SJCRH30 (cell line): ENCODE measurements at regions not wholly inside any gene's neighbourhood (a gene's known extent, or its start where the extent isn't known, plus 50 kb on each side); places are given as distances from the start of the nearest gene placed in this dataset.
A peak's percentile ranks its signal among the peaks of the same experiment; 100 is the strongest.
"Not testable (repeated sequence)": the region's sequence is repeated elsewhere in the genome, so short reads cannot be mapped to it uniquely, and the experiment has no call there.

ENCODE experiments used
- DNase-seq, 2 experiments: peaks; one replicate each; pipeline ENCODE4 v3.0.0-alpha.2; 2015 to 2020
- H3K27ac ChIP-seq: fragments of 250-450 bp; sonication (Bioruptor Pico); 2 replicates; pipeline ENCODE4 v1.5.1; 2020; ENCODE audit warnings: mild to moderate bottlenecking, moderate library complexity
- H3K27me3 ChIP-seq: fragments of 250-450 bp; sonication (Bioruptor Pico); 2 replicates; pipeline ENCODE4 v1.5.1; 2020; ENCODE audit warnings: mild to moderate bottlenecking, moderate library complexity
- H3K36me3 ChIP-seq: fragments of 250-450 bp; sonication (Bioruptor Pico); 2 replicates; pipeline ENCODE4 v1.5.1; 2020; ENCODE audit warnings: mild to moderate bottlenecking, moderate library complexity
- H3K4me1 ChIP-seq: fragments of 250-450 bp; sonication (Bioruptor Pico); 2 replicates; pipeline ENCODE4 v1.5.1; 2020; ENCODE audit warnings: mild to moderate bottlenecking, moderate library complexity
- H3K4me3 ChIP-seq: fragments of 250-450 bp; sonication (Bioruptor Pico); 2 replicates; pipeline ENCODE4 v1.5.1; 2020; ENCODE audit warnings: mild to moderate bottlenecking, moderate library complexity
- H3K9me3 ChIP-seq: fragments of 250-450 bp; sonication (Bioruptor Pico); replicated peaks from 2 replicates; pipeline ENCODE4 v1.5.1; 2020; ENCODE audit warnings: mild to moderate bottlenecking, moderate library complexity

- Histone ChIP-seq H3K4me1 (no peaks in the 10 kb centered on the region), H3K36me3 (no peaks in the 10 kb centered on the region), H3K27ac (no peak overlapping the region), H3K4me3 (no peak overlapping the region), H3K27me3 (no peaks in the 10 kb centered on the region), H3K9me3 (no peaks in the 10 kb centered on the region; the same call in 1 of the 2 replicates)
- DNase-seq: no peak
Measured at GRCh38 chr7:15813448-15813847, 127.0 kb upstream of the MEOX2 start.

- not testable (repeated sequence) for H3K9me3 ChIP-seq, H3K27ac ChIP-seq, H3K27me3 ChIP-seq, H3K4me3 ChIP-seq, H3K36me3 ChIP-seq, DNase-seq
- H3K4me1 ChIP-seq: peaks cover 13% of the 10 kb centered on the region
Measured at GRCh38 chr7:15810383-15810782, 123.9 kb upstream of the MEOX2 start.

- H3K4me1 ChIP-seq: peaks cover 13% of the 10 kb centered on the region
- not testable (repeated sequence) for H3K9me3 ChIP-seq, H3K4me3 ChIP-seq, H3K27me3 ChIP-seq, DNase-seq, H3K27ac ChIP-seq, H3K36me3 ChIP-seq
Measured at GRCh38 chr7:15809936-15810335, 123.5 kb upstream of the MEOX2 start.

- no peak overlapping the region for H3K27ac ChIP-seq
- no peak overlapping the region for H3K4me3 ChIP-seq
- no peaks in the 10 kb centered on the region for H3K27me3 ChIP-seq
- DNase-seq: peak; percentile 27 to 63
- no peaks in the 10 kb centered on the region for H3K36me3 ChIP-seq
- H3K9me3 ChIP-seq: no peaks in the 10 kb centered on the region
- H3K4me1 ChIP-seq: peaks cover 13% of the 10 kb centered on the region
Measured at GRCh38 chr7:15805891-15806290, 119.4 kb upstream of the MEOX2 start.

DNA sequence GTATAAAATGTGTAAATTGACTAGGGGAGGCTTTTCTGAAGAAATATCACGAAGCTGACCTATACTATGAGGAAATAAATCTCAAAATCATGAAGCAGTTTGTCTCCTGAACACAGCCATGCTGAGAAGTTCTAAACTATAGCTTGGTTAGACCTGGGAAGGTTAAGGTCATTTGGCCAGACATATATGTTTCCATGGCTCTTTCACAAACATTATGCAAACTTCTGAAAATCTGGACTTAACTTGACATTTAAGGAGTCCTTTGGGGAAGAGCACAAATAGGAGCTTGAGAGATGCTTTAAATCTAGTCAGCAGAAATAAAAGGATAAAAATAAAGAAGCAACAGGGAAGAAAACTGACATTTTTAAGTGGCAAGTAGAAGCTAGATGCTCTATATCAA is 115.9 kb upstream of the MEOX2 start:
- no peak for DNase-seq

DNA sequence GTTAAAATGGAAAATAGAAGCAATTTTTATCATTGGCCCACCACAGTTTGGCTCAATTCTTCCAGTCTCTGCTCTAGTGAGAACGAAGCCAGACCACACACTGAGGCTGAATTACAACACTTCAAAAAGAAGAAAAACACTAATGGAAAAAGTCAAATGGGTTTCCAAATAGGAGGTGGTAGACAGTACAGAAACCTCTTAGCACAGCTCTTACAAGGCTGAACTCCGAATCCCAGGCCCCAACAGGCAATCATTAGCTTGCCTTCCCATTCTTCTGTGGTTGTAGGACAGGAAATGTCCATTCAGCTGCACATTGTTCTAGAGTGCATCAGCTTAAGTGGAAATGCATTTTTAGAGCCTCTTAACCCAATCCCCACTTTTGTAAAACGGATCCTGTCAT is 115.1 kb upstream of the MEOX2 start:
- H3K27me3 ChIP-seq: no peaks in the 10 kb centered on the region
- no peak overlapping the region for H3K4me3 ChIP-seq
- no peaks in the 10 kb centered on the region for H3K36me3 ChIP-seq
- peak in 1 of 2 experiments; percentile 20 for DNase-seq
- H3K27ac ChIP-seq: no peak overlapping the region
- H3K4me1 ChIP-seq: peaks cover 9% of the 10 kb centered on the region
- H3K9me3 ChIP-seq: no peaks in the 10 kb centered on the region

More for the DNA sequence above, 115.9 kb upstream of the MEOX2 start:
- Histone ChIP-seq H3K4me1 (peaks cover 13% of the 10 kb centered on the region), H3K36me3 (no peaks in the 10 kb centered on the region), H3K27me3 (no peaks in the 10 kb centered on the region), H3K4me3 (no peak overlapping the region), H3K9me3 (no peaks in the 10 kb centered on the region), H3K27ac (no peak overlapping the region)

DNA sequence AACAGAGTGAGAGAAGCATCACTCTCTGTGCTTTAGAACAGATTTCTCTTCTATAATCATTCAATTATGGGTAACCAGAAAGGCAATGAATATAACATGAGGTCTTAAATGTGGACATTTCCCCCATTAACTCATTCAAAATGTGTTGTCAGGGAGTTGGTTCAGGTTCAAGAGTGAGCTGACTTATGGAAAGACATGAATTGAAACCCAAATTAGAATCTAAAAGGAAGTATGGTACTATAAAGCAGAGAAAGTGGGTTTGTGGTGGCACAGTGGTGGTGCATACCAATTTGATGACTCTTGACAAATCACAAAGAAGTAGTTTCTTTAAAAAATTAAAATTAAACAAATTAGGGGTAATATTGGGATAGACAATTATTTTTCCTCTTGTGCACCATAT is 114.6 kb upstream of the MEOX2 start:
- Histone ChIP-seq H3K27ac (no peak overlapping the region), H3K4me3 (no peak overlapping the region), H3K36me3 (no peaks in the 10 kb centered on the region), H3K4me1 (peaks cover 5% of the 10 kb centered on the region), H3K27me3 (no peaks in the 10 kb centered on the region), H3K9me3 (no peaks in the 10 kb centered on the region)
- DNase-seq: no peak

- Histone ChIP-seq H3K4me3 (no peak overlapping the region), H3K27me3 (no peaks in the 10 kb centered on the region), H3K27ac (no peak overlapping the region), H3K36me3 (no peaks in the 10 kb centered on the region), H3K4me1 (no peaks in the 10 kb centered on the region; the same call in 1 of the 2 replicates), H3K9me3 (no peaks in the 10 kb centered on the region)
- DNase-seq: no peak
Measured at GRCh38 chr7:15798081-15798480, 111.6 kb upstream of the MEOX2 start.

DNA sequence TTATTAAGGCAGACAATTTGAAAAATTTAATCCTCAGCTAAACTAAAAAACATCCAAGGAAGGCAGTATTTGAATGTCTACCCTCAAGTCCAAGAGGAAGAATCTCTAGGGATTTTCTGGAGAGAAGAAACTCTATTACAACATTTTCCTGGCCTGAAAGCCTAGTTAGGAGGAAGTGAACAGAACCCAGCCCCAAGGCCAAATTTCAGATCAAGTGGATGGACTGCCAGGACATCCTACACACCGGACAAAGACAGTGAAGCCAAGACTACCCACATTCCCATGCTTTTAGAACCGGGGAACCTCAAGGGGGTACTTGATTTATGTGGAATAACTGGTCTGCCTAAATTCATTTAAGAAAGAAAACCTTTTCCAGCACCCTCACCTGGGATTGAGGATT is 108.9 kb upstream of the MEOX2 start:
- Histone ChIP-seq H3K9me3 (no peaks in the 10 kb centered on the region), H3K4me1 (no peaks in the 10 kb centered on the region), H3K4me3 (no peak overlapping the region), H3K27ac (no peak overlapping the region), H3K36me3 (no peaks in the 10 kb centered on the region), H3K27me3 (no peaks in the 10 kb centered on the region)
- no peak for DNase-seq

DNA sequence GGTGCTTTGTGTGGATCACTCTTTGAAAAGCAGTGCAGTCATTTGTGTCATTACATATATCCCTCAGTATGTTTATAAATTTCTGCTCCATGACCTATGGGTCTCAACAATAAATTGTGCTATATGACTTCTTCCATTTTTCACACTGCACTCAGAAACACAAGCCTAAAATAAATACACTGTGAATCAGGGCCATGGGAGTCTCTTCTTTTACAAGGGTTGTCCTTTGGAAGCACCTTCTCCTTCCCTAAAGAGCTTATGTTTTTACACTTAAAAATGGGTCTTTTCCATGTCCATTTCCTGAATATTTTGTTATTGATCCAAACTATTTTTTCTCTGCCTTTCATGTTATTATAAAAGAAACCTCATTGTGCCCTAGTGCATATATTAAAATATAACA is 108.3 kb upstream of the MEOX2 start:
- no peaks in the 10 kb centered on the region for H3K36me3 ChIP-seq
- no peak overlapping the region for H3K4me3 ChIP-seq
- no peaks in the 10 kb centered on the region for H3K4me1 ChIP-seq
- H3K27ac ChIP-seq: no peak overlapping the region
- no peaks in the 10 kb centered on the region for H3K9me3 ChIP-seq
- H3K27me3 ChIP-seq: no peaks in the 10 kb centered on the region
- no peak for DNase-seq

- H3K27ac ChIP-seq: no peak overlapping the region
- H3K36me3 ChIP-seq: no peaks in the 10 kb centered on the region
- H3K27me3 ChIP-seq: no peaks in the 10 kb centered on the region
- no peak for DNase-seq
- no peaks in the 10 kb centered on the region for H3K9me3 ChIP-seq
- 0 out of 2 replicates have a peak, but pooled peaks cover 3% of the 10 kb centered on the region for H3K4me1 ChIP-seq
- H3K4me3 ChIP-seq: no peak overlapping the region
Measured at GRCh38 chr7:15784694-15785030, 98.2 kb upstream of the MEOX2 start.

DNA sequence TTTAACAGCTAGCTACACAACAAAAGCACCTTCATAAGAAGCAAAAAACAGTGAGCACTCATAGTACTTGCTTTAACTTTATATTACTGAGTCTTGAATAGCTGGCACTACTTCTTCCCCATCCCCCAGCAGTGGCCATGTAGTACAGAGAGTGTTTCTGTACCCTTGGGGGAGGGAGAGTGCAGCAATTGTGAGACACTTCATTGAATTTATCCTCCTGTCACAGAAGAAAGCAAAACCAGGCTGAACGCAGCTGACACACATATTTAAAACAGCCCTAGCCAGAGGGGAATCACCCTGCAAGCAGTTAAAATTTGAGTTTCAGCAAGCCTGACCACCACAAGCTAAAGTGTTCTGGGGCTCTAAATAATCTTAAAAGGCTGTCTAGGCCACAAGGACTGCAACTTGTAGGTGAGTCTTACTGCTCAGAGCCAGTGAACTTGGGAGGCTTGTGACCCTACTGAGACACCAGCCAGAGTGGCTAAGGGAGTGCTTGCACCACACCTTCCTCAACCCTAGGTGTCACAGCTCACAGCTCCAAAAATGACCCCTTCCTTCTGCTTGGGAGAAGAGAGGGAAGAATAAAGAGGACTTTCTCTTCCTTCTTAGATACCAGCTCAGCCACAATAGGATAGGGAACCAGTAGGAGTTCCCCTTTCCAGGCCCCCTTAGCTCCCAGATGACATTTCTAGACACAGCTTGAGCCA is 97.7 kb upstream of the MEOX2 start:
- Histone ChIP-seq H3K4me1 (0 out of 2 replicates have a peak, but pooled peaks cover 3% of the 10 kb centered on the region), H3K4me3 (no peak overlapping the region), H3K9me3 (no peaks in the 10 kb centered on the region), H3K36me3 (no peaks in the 10 kb centered on the region), H3K27ac (no peak overlapping the region), H3K27me3 (no peaks in the 10 kb centered on the region)
- no peak for DNase-seq

DNA sequence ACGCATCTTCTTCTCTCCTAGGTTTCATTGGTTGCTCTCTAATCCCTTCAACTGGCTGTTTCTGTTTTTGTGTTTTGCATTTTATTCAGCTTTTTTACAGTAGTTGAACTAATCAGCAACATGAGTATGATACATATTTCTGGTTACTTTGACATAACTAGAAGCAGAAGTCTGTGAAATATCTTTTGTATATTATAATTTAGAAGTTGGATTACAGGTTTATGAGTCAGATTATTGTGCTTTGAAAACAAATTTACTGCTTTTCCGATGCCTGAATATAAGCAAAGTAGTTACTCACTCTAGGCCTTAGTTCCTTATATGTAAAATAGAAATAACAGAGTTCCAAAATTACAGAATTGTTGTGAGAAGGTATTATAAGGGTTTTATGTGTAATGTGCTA is 96.2 kb upstream of the MEOX2 start:
- DNase-seq: no peak

GRCh38 chr7:15781944-15782343 is 95.5 kb upstream of the MEOX2 start:
- no peaks in the 10 kb centered on the region for H3K36me3 ChIP-seq
- DNase-seq: no peak
- H3K4me1 ChIP-seq: 0 out of 2 replicates have a peak, but pooled peaks cover 3% of the 10 kb centered on the region
- H3K27me3 ChIP-seq: no peaks in the 10 kb centered on the region
- H3K9me3 ChIP-seq: no peaks in the 10 kb centered on the region
- no peak overlapping the region for H3K4me3 ChIP-seq
- no peak overlapping the region for H3K27ac ChIP-seq

More for the DNA sequence above, 96.2 kb upstream of the MEOX2 start:
- H3K27me3 ChIP-seq: no peaks in the 10 kb centered on the region
- no peak overlapping the region for H3K4me3 ChIP-seq
- no peak overlapping the region for H3K27ac ChIP-seq
- no peaks in the 10 kb centered on the region for H3K9me3 ChIP-seq
- H3K36me3 ChIP-seq: no peaks in the 10 kb centered on the region
- 0 out of 2 replicates have a peak, but pooled peaks cover 3% of the 10 kb centered on the region for H3K4me1 ChIP-seq

DNA sequence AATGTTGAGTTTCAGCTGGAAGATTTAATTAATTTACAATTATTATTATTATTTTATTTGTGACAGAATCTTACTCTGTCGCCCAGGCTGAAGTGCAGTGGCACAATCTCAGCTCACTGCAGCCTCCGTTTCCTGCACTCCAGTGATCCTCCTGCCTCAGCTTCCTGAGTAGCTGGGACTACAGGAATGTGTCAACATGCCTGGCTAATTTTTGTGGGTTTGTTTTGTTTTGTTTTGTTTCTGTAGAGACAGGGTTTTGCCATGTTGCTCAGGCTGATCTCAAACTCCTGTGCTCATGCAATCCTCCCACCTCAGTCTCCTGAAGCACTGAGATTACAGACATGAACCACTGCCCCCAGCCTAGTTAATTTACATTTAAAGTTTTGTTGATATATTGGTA is 93.8 kb upstream of the MEOX2 start:
- H3K4me1 ChIP-seq: 0 out of 2 replicates have a peak, but pooled peaks cover 3% of the 10 kb centered on the region
- no peaks in the 10 kb centered on the region for H3K27me3 ChIP-seq
- peak; percentile 10 to 20 for DNase-seq
- no peak overlapping the region for H3K4me3 ChIP-seq
- H3K27ac ChIP-seq: no peak overlapping the region
- H3K9me3 ChIP-seq: no peaks in the 10 kb centered on the region
- no peaks in the 10 kb centered on the region for H3K36me3 ChIP-seq

DNA sequence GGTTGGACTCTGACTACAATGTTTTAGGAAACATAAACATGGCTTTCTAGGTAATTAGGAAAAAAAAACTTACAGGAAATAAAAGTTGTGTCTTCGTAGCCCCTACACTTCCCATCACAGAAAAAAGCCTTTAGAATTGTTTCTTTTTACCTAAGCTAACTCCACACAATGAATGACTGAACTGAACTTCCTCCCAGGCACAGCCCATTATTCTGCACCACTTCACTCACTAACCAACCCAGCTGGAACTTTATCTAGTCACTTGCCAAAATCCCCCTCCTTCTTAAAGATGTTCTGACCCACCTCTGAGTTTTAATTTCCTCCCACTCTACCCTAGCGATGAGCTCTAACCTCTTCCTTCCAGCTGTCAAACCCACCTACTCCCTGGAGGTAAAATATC is 91.7 kb upstream of the MEOX2 start:
- DNase-seq: no peak
- no peaks in the 10 kb centered on the region for H3K9me3 ChIP-seq
- H3K27me3 ChIP-seq: no peaks in the 10 kb centered on the region
- H3K27ac ChIP-seq: no peak overlapping the region
- no peaks in the 10 kb centered on the region for H3K36me3 ChIP-seq
- 0 out of 2 replicates have a peak, but pooled peaks cover 3% of the 10 kb centered on the region for H3K4me1 ChIP-seq
- H3K4me3 ChIP-seq: no peak overlapping the region
